KMS-11 (cell line): ENCODE measurements at regions not wholly inside any gene's neighbourhood (a gene's known extent, or its start where the extent isn't known, plus 50 kb on each side); places are given as distances from the start of the nearest gene placed in this dataset.

ENCODE experiments used
- H2AFZ ChIP-seq: fragments of 200-600 bp; sonication (generic); 2 replicates; pipeline ENCODE4 v1.6.1; 2016; ENCODE audit warnings: antibody characterized with exemption, mixed run types, low read depth
- H3K27ac ChIP-seq: fragments of 200-600 bp; sonication (generic); 2 replicates; pipeline ENCODE4 v1.6.1; 2016; ENCODE audit warnings: mild to moderate bottlenecking, mixed run types
- H3K27me3 ChIP-seq: fragments of 200-600 bp; sonication (generic); 2 replicates; pipeline ENCODE4 v1.6.1; 2017; ENCODE audit warnings: mild to moderate bottlenecking, low read depth, mixed run types, moderate library complexity; ENCODE audit not compliant: insufficient read depth
- H3K36me3 ChIP-seq: fragments of 200-600 bp; sonication (generic); 2 replicates; pipeline ENCODE4 v1.6.1; 2017; ENCODE audit warnings: mild to moderate bottlenecking, mixed run types; ENCODE audit not compliant: insufficient read depth
- H3K4me1 ChIP-seq: fragments of 200-600 bp; sonication (generic); 2 replicates; pipeline ENCODE4 v1.6.1; 2016; ENCODE audit warnings: mild to moderate bottlenecking, low read depth, mixed run types; ENCODE audit not compliant: poor library complexity, severe bottlenecking
- H3K4me2 ChIP-seq: fragments of 200-600 bp; sonication (generic); 2 replicates; pipeline ENCODE4 v1.7.0; 2016; ENCODE audit warnings: mild to moderate bottlenecking, mixed run types
- H3K4me3 ChIP-seq: fragments of 200-600 bp; sonication (generic); IDR thresholded peaks from 2 replicates; pipeline ENCODE4 v1.6.1; 2017; ENCODE audit warnings: low read depth, low read length, mixed read lengths; ENCODE audit not compliant: insufficient read depth
- H3K79me2 ChIP-seq: fragments of 200-600 bp; sonication (generic); 2 replicates; pipeline ENCODE4 v1.6.1; 2016; ENCODE audit warnings: low read depth, mixed run types; ENCODE audit not compliant: insufficient read depth
- H3K9ac ChIP-seq: fragments of 200-600 bp; sonication (generic); 2 replicates; pipeline ENCODE4 v1.6.1; 2016; ENCODE audit warnings: mild to moderate bottlenecking, mixed run types
- H4K20me1 ChIP-seq: fragments of 200-600 bp; sonication (generic); 2 replicates; pipeline ENCODE4 v1.6.1; 2016; ENCODE audit warnings: mild to moderate bottlenecking, mixed run types; ENCODE audit not compliant: insufficient read depth
- CTCF ChIP-seq: fragments of 200-600 bp; sonication (generic); conservative IDR thresholded peaks from 2 replicates; pipeline ENCODE4 v1.6.1; 2017; ENCODE audit warnings: low read depth, mild to moderate bottlenecking, antibody characterized with exemption, low read length, moderate library complexity, mixed read lengths

DNA sequence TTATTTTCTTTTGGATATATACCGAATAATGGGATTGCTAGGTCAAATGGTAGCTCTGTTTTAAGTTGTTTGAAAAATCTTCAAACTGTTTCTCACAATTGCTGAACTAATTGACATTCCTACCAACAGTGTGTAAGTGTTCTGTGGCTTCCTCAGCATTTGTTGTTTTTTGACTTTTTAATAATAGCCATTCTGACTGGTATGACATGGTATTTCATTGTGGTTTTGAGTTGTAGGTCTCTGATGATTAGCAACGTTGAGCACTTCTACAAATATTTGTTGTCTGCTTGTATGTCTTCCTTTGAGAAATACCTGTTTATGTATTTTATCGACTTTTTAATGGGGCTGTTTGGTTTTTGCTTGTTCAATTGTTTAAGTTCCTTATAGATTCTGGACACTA is 680.1 kb upstream of the GRIA3 start:
- Histone ChIP-seq H4K20me1 (no peaks in the 10 kb centered on the region), H3K36me3 (no peaks in the 10 kb centered on the region), H3K9ac (no peak overlapping the region), H3K27ac (no peak overlapping the region), H3K27me3 (no peaks in the 10 kb centered on the region), H3K4me1 (no peaks in the 10 kb centered on the region), H3K79me2 (no peaks in the 10 kb centered on the region), H3K4me3 (no peak overlapping the region), H3K4me2 (no peak overlapping the region), H2AFZ (no peak overlapping the region)
- no peak for TF ChIP-seq CTCF

- Histone ChIP-seq H3K79me2 (no peaks in the 10 kb centered on the region), H3K9ac (no peak overlapping the region), H3K36me3 (no peaks in the 10 kb centered on the region), H3K4me3 (no peak overlapping the region), H3K4me1 (no peaks in the 10 kb centered on the region), H3K27me3 (no peaks in the 10 kb centered on the region), H2AFZ (no peak overlapping the region), H4K20me1 (no peaks in the 10 kb centered on the region), H3K27ac (no peak overlapping the region), H3K4me2 (no peak overlapping the region)
- TF ChIP-seq CTCF = no peak
Measured at GRCh38 chrX:122512561-122513072, 671.5 kb upstream of the GRIA3 start.

GRCh38 chrX:122517786-122518185 is 666.3 kb upstream of the GRIA3 start:
- no peak for TF ChIP-seq CTCF
- Histone ChIP-seq H3K4me3 (no peak overlapping the region), H3K27me3 (no peaks in the 10 kb centered on the region), H3K9ac (no peak overlapping the region), H4K20me1 (no peaks in the 10 kb centered on the region), H3K4me2 (no peak overlapping the region), H3K4me1 (no peaks in the 10 kb centered on the region), H3K36me3 (no peaks in the 10 kb centered on the region), H3K79me2 (no peaks in the 10 kb centered on the region), H3K27ac (no peak overlapping the region), H2AFZ (no peak overlapping the region)

DNA sequence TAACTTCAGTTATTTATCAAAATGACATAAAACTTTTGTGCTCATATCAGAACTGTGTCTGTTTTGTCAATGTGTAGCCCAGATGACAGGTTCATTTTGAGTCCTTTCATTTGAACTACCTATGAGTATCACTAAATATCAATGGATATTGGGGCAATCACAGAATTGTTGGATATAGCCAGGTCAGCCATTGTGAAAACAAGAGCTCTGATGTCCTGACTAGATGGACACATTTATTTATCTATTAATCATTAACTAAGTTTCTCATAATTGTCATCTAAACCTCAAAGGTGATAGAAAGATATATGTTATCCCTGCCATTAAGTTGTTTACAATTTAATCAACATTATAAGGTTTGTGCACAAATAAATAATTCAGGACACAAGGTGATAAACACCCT is 638.3 kb upstream of the GRIA3 start:
- no peak overlapping the region for H3K4me3 ChIP-seq
- H4K20me1 ChIP-seq = no peaks in the 10 kb centered on the region
- no peaks in the 10 kb centered on the region for H3K79me2 ChIP-seq
- H3K27ac ChIP-seq = no peak overlapping the region
- H3K27me3 ChIP-seq = no peaks in the 10 kb centered on the region
- no peak overlapping the region for H3K9ac ChIP-seq
- H3K4me1 ChIP-seq = no peaks in the 10 kb centered on the region
- TF ChIP-seq CTCF = no peak
- H2AFZ ChIP-seq = no peak overlapping the region
- no peaks in the 10 kb centered on the region for H3K36me3 ChIP-seq
- no peak overlapping the region for H3K4me2 ChIP-seq
